ENCODE measurements at regions not wholly inside any gene's neighbourhood (a gene's known extent, or its start where the extent isn't known, plus 50 kb on each side); places are given as distances from the start of the nearest gene placed in this dataset.
"Not testable (repeated sequence)": the region's sequence is repeated elsewhere in the genome, so short reads cannot be mapped to it uniquely, and the experiment has no call there.

GRCh38 chr5:32909207-32909606 is 198.1 kb downstream of the NPR3 start:
- TF ChIP-seq, protein P1, sequence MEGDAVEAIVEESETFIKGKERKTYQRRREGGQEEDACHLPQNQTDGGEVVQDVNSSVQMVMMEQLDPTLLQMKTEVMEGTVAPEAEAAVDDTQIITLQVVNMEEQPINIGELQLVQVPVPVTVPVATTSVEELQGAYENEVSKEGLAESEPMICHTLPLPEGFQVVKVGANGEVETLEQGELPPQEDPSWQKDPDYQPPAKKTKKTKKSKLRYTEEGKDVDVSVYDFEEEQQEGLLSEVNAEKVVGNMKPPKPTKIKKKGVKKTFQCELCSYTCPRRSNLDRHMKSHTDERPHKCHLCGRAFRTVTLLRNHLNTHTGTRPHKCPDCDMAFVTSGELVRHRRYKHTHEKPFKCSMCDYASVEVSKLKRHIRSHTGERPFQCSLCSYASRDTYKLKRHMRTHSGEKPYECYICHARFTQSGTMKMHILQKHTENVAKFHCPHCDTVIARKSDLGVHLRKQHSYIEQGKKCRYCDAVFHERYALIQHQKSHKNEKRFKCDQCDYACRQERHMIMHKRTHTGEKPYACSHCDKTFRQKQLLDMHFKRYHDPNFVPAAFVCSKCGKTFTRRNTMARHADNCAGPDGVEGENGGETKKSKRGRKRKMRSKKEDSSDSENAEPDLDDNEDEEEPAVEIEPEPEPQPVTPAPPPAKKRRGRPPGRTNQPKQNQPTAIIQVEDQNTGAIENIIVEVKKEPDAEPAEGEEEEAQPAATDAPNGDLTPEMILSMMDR (IDR thresholded peaks at IDR 0.05): no peak
- Mint-ChIP-seq H3K27me3 (ENCODE audit: low read depth) (no peaks in the 10 kb centered on the region), H3K4me3 (ENCODE audit: unreplicated experiment) (no peak overlapping the region), H3K36me3 (ENCODE audit: low read depth) (peaks cover 7% of the 10 kb centered on the region), H3K4me1 (ENCODE audit: low read depth) (peaks cover 13% of the 10 kb centered on the region), H3K27ac (ENCODE audit: unreplicated experiment) (peak overlapping the region; percentile 41), H3K9me3 (ENCODE audit: low read depth) (peaks cover 19% of the 10 kb centered on the region)
- no peak for DNase-seq (ENCODE audit: low spot score)

DNA sequence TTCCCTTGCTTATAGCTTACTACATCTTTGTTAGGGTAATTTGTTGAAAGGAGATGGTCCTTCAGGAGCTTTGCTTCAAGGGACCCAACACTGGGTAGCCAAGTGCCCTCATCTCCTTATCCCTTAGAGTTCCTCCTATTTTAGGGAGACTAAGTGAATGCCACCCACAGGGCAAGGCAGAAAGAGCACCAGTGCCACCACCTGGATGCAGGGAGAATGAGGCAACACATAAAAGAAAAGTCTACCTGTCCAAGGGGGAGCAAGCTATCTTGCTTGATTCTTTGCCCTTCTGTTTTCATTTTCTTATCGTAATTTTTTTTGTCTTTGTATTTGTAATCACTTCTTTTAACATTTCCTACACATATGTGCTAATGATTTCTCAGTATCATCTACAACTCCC is 205.5 kb downstream of the NPR3 start:
- H3K36me3 Mint-ChIP-seq (ENCODE audit: low read depth): peaks cover 3% of the 10 kb centered on the region
- DNase-seq (ENCODE audit: low spot score): no peak
- TF ChIP-seq, protein P1 (IDR thresholded peaks at IDR 0.05): peak; percentile 81

GRCh38 chr5:32928761-32929160 is 217.6 kb downstream of the NPR3 start:
- peaks cover 28% of the 10 kb centered on the region for H3K4me1 Mint-ChIP-seq (ENCODE audit: low read depth)
- TF ChIP-seq, protein P1 (IDR thresholded peaks at IDR 0.05): no peak
- peaks cover 7% of the 10 kb centered on the region for H3K9me3 Mint-ChIP-seq (ENCODE audit: low read depth)
- H3K27ac Mint-ChIP-seq (ENCODE audit: unreplicated experiment): no peak overlapping the region
- peaks cover 2% of the 10 kb centered on the region for H3K36me3 Mint-ChIP-seq (ENCODE audit: low read depth)
- H3K27me3 Mint-ChIP-seq (ENCODE audit: low read depth): no peaks in the 10 kb centered on the region
- no peak overlapping the region for H3K4me3 Mint-ChIP-seq (ENCODE audit: unreplicated experiment)
- DNase-seq (ENCODE audit: low spot score): no peak

More for the DNA sequence above, 205.5 kb downstream of the NPR3 start:
- H3K4me3 Mint-ChIP-seq (ENCODE audit: unreplicated experiment): no peak overlapping the region
- H3K27ac Mint-ChIP-seq (ENCODE audit: unreplicated experiment): no peak overlapping the region
- peaks cover 15% of the 10 kb centered on the region for H3K9me3 Mint-ChIP-seq (ENCODE audit: low read depth)
- H3K4me1 Mint-ChIP-seq (ENCODE audit: low read depth): peaks cover 9% of the 10 kb centered on the region
- no peaks in the 10 kb centered on the region for H3K27me3 Mint-ChIP-seq (ENCODE audit: low read depth)

DNA sequence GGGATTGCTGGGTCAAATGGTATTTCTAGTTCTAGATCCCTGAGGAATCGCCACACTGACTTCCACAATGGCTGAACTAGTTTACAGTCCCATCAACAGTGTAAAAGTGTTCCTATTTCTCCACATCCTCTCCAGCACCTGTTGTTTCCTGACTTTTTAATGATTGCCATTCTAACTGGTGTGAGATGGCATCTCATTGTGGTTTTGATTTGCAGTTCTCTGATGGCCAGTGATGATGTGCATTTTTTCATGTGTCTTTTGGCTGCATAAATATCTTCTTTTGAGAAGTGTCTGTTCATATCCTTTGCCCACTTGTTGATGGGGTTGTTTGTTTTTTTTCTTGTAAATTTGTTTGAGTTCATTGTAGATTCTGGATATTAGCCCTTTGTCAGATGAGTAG is 220.3 kb downstream of the NPR3 start:
- Mint-ChIP-seq H3K4me1 (ENCODE audit: low read depth) (peaks cover 52% of the 10 kb centered on the region), H3K9me3 (ENCODE audit: low read depth) (peaks cover 13% of the 10 kb centered on the region)
- not testable (repeated sequence) for H3K36me3 Mint-ChIP-seq (ENCODE audit: low read depth); H3K27me3 Mint-ChIP-seq (ENCODE audit: low read depth); H3K4me3 Mint-ChIP-seq (ENCODE audit: unreplicated experiment); H3K27ac Mint-ChIP-seq (ENCODE audit: unreplicated experiment); DNase-seq (ENCODE audit: low spot score)

DNA sequence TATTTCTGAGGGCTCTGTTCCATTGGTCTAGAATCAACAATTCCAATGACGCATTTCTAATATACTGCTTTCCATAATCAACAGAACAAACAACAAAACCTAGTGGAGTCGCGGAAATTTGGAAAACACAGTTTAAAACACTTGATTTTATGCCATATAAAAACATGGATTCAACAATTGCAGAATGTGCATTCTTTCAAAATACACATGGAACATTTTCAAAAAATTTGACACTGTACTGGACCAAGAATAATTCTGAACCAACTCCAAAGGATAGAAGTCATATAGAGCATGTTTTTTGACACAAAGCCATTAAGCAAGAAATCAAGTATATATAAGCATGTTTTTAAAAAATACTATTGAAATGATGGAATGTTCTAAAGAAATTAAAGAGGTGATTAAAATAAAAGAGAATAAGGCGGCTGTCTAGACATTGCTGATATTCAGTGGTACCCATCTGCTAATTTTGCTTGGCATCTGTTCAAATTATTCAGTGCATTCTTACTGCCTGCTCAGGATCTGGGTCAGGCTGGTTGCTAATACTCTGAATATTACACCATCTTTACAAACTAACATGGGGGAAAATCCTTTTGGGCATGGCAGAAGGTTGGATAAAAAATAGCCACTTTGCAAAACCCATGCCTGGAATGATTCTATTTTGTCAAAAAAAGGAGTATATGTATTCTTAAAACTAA is 221.3 kb downstream of the NPR3 start:
- Mint-ChIP-seq H3K4me1 (ENCODE audit: low read depth) (peaks cover 53% of the 10 kb centered on the region), H3K27me3 (ENCODE audit: low read depth) (no peaks in the 10 kb centered on the region), H3K36me3 (ENCODE audit: low read depth) (no peaks in the 10 kb centered on the region), H3K9me3 (ENCODE audit: low read depth) (peaks cover 14% of the 10 kb centered on the region), H3K4me3 (ENCODE audit: unreplicated experiment) (no peak overlapping the region), H3K27ac (ENCODE audit: unreplicated experiment) (peak overlapping the region; percentile 9)
- DNase-seq (ENCODE audit: low spot score): no peak
- TF ChIP-seq, protein P1 (IDR thresholded peaks at IDR 0.05): no peak

DNA sequence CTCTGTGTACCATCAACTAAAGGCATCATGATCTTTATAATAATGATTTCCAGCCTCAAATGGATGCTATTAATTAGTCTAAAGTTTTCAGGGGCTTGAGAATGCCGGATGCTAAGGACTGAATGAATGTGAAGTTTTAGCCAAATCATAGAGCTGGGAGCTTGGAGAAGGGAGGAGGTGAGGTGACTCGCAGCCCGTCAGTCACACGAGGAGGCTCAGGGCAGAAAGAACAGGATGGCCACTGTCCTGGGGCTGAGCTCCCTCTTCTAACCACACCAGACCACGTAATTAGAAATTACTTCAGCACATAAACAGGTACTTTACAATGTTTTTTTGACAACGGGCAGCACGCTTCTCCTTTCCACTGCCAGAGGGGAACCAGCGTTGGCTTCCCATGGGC is 222.6 kb downstream of the NPR3 start:
- Mint-ChIP-seq H3K27ac (ENCODE audit: unreplicated experiment) (peak overlapping the region; percentile 41), H3K36me3 (ENCODE audit: low read depth) (no peaks in the 10 kb centered on the region), H3K4me3 (ENCODE audit: unreplicated experiment) (no peak overlapping the region), H3K27me3 (ENCODE audit: low read depth) (no peaks in the 10 kb centered on the region), H3K4me1 (ENCODE audit: low read depth) (peaks cover 55% of the 10 kb centered on the region), H3K9me3 (ENCODE audit: low read depth) (peaks cover 11% of the 10 kb centered on the region)
- DNase-seq (ENCODE audit: low spot score): no peak
- TF ChIP-seq, protein P1 (IDR thresholded peaks at IDR 0.05): no peak
